RWPE1 (cell line): ENCODE measurements at regions not wholly inside any gene's neighbourhood (a gene's known extent, or its start where the extent isn't known, plus 50 kb on each side); places are given as distances from the start of the nearest gene placed in this dataset.

Experiments
- CTCF ChIA-PET: fragments of 350-600 bp; sonication (Branson Sonifier 250); formaldehyde crosslinking; extraction: SDS; loops from one replicate; lab custom pipeline; 2021; lab: Yijun Ruan, JAX
- POLR2A ChIA-PET: fragments of 400-600 bp; formaldehyde crosslinking; extraction: SDS; loops from one replicate; lab custom pipeline; 2020; ENCODE audit warnings: antibody characterized with exemption; ENCODE audit not compliant: low non-redundant PET; lab: Yijun Ruan, JAX
- DNase-seq: peaks from one replicate; pipeline ENCODE4 v3.0.0; 2012; ENCODE audit warnings: low spot score
- H3K27ac ChIP-seq: fragments of 450-650 bp; 2 replicates; pipeline ENCODE4 v1.5.1; 2017
- CTCF ChIP-seq: fragments of 450-650 bp; conservative IDR thresholded peaks from 2 replicates; pipeline ENCODE4 v1.5.1; 2017; ENCODE audit warnings: low read depth, mild to moderate bottlenecking

GRCh38 chr1:194056169-194056568, 869.8 kb upstream of the B3GALT2 start:
- H3K27ac ChIP-seq, result no peak overlapping the region
- TF ChIP-seq CTCF, result no peak
- DNase-seq, result no peak
- CTCF ChIA-PET, result no interaction called here
- POLR2A ChIA-PET, result no interaction called here

- H3K27ac ChIP-seq, result no peak overlapping the region
- TF ChIP-seq CTCF, result no peak
- CTCF ChIA-PET, result no interaction called here
- POLR2A ChIA-PET, result no interaction called here
- no peak for DNase-seq
Measured at GRCh38 chr1:194055536-194055935, 869.1 kb upstream of the B3GALT2 start.

GRCh38 chr1:194052514-194053338, 866.3 kb upstream of the B3GALT2 start:
- DNase-seq, result no peak
- H3K27ac ChIP-seq, result no peak overlapping the region
- no peak for TF ChIP-seq CTCF
- ChIA-PET CTCF (interaction anchor here (0.6 kb wide), 1 partner anchor 671 kb away, joined by 4 read pairs; no protein-coding TSS in a partner anchor), POLR2A (no interaction called here)

GRCh38 chr1:194047921-194048320, 861.5 kb upstream of the B3GALT2 start:
- CTCF ChIA-PET, result no interaction called here
- no peak for DNase-seq
- POLR2A ChIA-PET, result no interaction called here
- no peak for TF ChIP-seq CTCF
- no peak overlapping the region for H3K27ac ChIP-seq

- no peak overlapping the region for H3K27ac ChIP-seq
- ChIA-PET POLR2A (no interaction called here), CTCF (no interaction called here)
- no peak for TF ChIP-seq CTCF
- no peak for DNase-seq
Measured at GRCh38 chr1:194047206-194047605, 860.8 kb upstream of the B3GALT2 start.

- POLR2A ChIA-PET, result no interaction called here
- no peak for TF ChIP-seq CTCF
- no peak overlapping the region for H3K27ac ChIP-seq
- CTCF ChIA-PET, result interaction anchor here (0.7 kb wide), 1 partner anchor 56 kb away, joined by 4 read pairs; no protein-coding TSS in a partner anchor
- peak; percentile 39 for DNase-seq
Measured at GRCh38 chr1:194045416-194045815, 859.0 kb upstream of the B3GALT2 start.
